GM23248 (cell line): ENCODE measurements at regions not wholly inside any gene's neighbourhood (a gene's known extent, or its start where the extent isn't known, plus 50 kb on each side); places are given as distances from the start of the nearest gene placed in this dataset.
A peak's percentile ranks its signal among the peaks of the same experiment; 100 is the strongest.

Experiments used
- DNase-seq: peaks from one replicate; pipeline ENCODE4 v3.0.0-alpha.2; 2015
- H2AFZ ChIP-seq: fragments of 200-600 bp; sonication (generic); 2 replicates; pipeline ENCODE4 v1.6.1; 2016; ENCODE audit warnings: antibody characterized with exemption
- H3F3A ChIP-seq: fragments of 200-600 bp; sonication (generic); 2 replicates; pipeline ENCODE4 v1.6.1; 2016; ENCODE audit warnings: mild to moderate bottlenecking, antibody characterized with exemption, mixed run types; ENCODE audit not compliant: insufficient read depth
- H3K27ac ChIP-seq: fragments of 200-600 bp; sonication (generic); 2 replicates; pipeline ENCODE4 v1.5.1; 2016; ENCODE audit warnings: mild to moderate bottlenecking
- H3K27me3 ChIP-seq: fragments of 200-600 bp; sonication (generic); replicated peaks from 2 replicates; pipeline ENCODE4 v1.6.1; 2016; ENCODE audit warnings: mild to moderate bottlenecking; ENCODE audit not compliant: insufficient read depth
- H3K36me3 ChIP-seq: fragments of 200-600 bp; sonication (generic); 2 replicates; pipeline ENCODE4 v1.6.1; 2016; ENCODE audit warnings: low read depth, mild to moderate bottlenecking
- H3K4me1 ChIP-seq: fragments of 200-600 bp; sonication (generic); 2 replicates; pipeline ENCODE4 v1.6.1; 2016; ENCODE audit warnings: mild to moderate bottlenecking; ENCODE audit not compliant: insufficient read depth
- H3K4me2 ChIP-seq: fragments of 200-600 bp; sonication (generic); one replicate; pipeline ENCODE4 v1.6.1; 2016; ENCODE audit warnings: mild to moderate bottlenecking; ENCODE audit not compliant: unreplicated experiment
- H3K4me3 ChIP-seq: fragments of 200-600 bp; sonication (generic); 2 replicates; pipeline ENCODE4 v1.5.1; 2016; ENCODE audit warnings: mild to moderate bottlenecking
- H3K79me2 ChIP-seq: fragments of 200-600 bp; sonication (generic); 2 replicates; pipeline ENCODE4 v1.6.1; 2016; ENCODE audit warnings: mild to moderate bottlenecking; ENCODE audit not compliant: insufficient read depth
- H3K9ac ChIP-seq: fragments of 200-600 bp; sonication (generic); 2 replicates; pipeline ENCODE4 v1.6.1; 2016; ENCODE audit warnings: mild to moderate bottlenecking
- H3K9me2 ChIP-seq: fragments of 200-600 bp; sonication (generic); 2 replicates; pipeline ENCODE4 v1.6.1; 2016; ENCODE audit warnings: mixed run types, mild to moderate bottlenecking, moderate library complexity; ENCODE audit not compliant: insufficient read depth
- H3K9me3 ChIP-seq: fragments of 200-600 bp; sonication (generic); one replicate; pipeline ENCODE4 v1.6.1; 2017; ENCODE audit warnings: low read depth
- H4K20me1 ChIP-seq: fragments of 200-600 bp; sonication (generic); 2 replicates; pipeline ENCODE4 v1.6.0; 2016; ENCODE audit not compliant: insufficient read depth
- EZH2 ChIP-seq: fragments of 200-600 bp; sonication (generic); IDR thresholded peaks from 2 replicates; pipeline ENCODE4 v1.6.1; 2018; ENCODE audit warnings: antibody characterized with exemption, mild to moderate bottlenecking; ENCODE audit not compliant: insufficient read depth, poor library complexity, severe bottlenecking
- EZH2phosphoT487 ChIP-seq: fragments of 200-600 bp; sonication (generic); IDR thresholded peaks from 2 replicates; pipeline ENCODE4 v1.6.1; 2018; ENCODE audit warnings: antibody characterized with exemption, moderate library complexity, mild to moderate bottlenecking, low read depth; ENCODE audit not compliant: insufficient read depth
- WGBS, 2 experiments: methylation state at CpG; one replicate each; pipeline ENCODE4 v1.1.6; 2015 to 2017; ENCODE audit warnings: low lambda C conversion rate in 2 of 2, low coverage in 1 of 2; ENCODE audit errors: missing lambda C conversion rate in 2 of 2; 5-methylcytosine and 5-hydroxymethylcytosine counted together
- in situ Hi-C: fragments of 300-500 bp; cut with MboI; formaldehyde crosslinking; loops from 2 replicates; pipeline ENCODE4 v1.15.0; 2020

- Histone ChIP-seq H3K27ac (no peak overlapping the region), H3K9me2 (no peaks in the 10 kb centered on the region), H3K79me2 (no peaks in the 10 kb centered on the region), H4K20me1 (no peaks in the 10 kb centered on the region), H3K27me3 (no peaks in the 10 kb centered on the region), H3K4me3 (no peak overlapping the region), H3K9me3 (no peaks in the 10 kb centered on the region), H3K4me1 (no peaks in the 10 kb centered on the region), H2AFZ (0 out of 2 replicates have a peak overlapping the region, but pooled peaks have one; percentile 3), H3K9ac (no peak overlapping the region), H3K4me2 (no peak overlapping the region), H3K36me3 (no peaks in the 10 kb centered on the region), H3F3A (no peaks in the 10 kb centered on the region)
- peak; percentile 56 for DNase-seq
- 60 to 68% methylated on average over 3 of the region's 3 CpGs for WGBS, 2 experiments
- TF ChIP-seq EZH2, result no peak
- no peak for TF ChIP-seq EZH2phosphoT487
- in situ Hi-C loops, result no loop called here
Observed at GRCh38 chr3:152524198-152525140, 255.7 kb downstream of the MBNL1 start.

- in situ Hi-C loops, result no loop called here
- H3K4me3 ChIP-seq, result no peak overlapping the region
- no peak for DNase-seq
Observed at GRCh38 chr3:152531717-152532116, 263.0 kb downstream of the MBNL1 start.

GRCh38 chr3:152538518-152538917 is 269.8 kb downstream of the MBNL1 start:
- H3F3A ChIP-seq, result no peaks in the 10 kb centered on the region
- peak; percentile 2 for DNase-seq
- no peaks in the 10 kb centered on the region for H3K27me3 ChIP-seq
- no peaks in the 10 kb centered on the region for H3K36me3 ChIP-seq
- H3K4me2 ChIP-seq, result no peak overlapping the region
- H3K9me3 ChIP-seq, result no peaks in the 10 kb centered on the region
- in situ Hi-C loops, result no loop called here
- H3K9me2 ChIP-seq, result no peaks in the 10 kb centered on the region
- no peaks in the 10 kb centered on the region for H4K20me1 ChIP-seq
- H3K9ac ChIP-seq, result no peak overlapping the region
- no peak overlapping the region for H3K27ac ChIP-seq
- H3K4me1 ChIP-seq, result no peaks in the 10 kb centered on the region
- 43 to 55% methylated on average over 1 of the region's 1 CpG for WGBS, 2 experiments
- TF ChIP-seq EZH2 (no peak), EZH2phosphoT487 (no peak)
- H2AFZ ChIP-seq, result no peak overlapping the region
- H3K4me3 ChIP-seq, result no peak overlapping the region
- H3K79me2 ChIP-seq, result no peaks in the 10 kb centered on the region

More at GRCh38 chr3:152531717-152532116, 263.0 kb downstream of the MBNL1 start:
- Histone ChIP-seq H3K36me3 (no peaks in the 10 kb centered on the region), H3K27me3 (no peaks in the 10 kb centered on the region), H3K9me3 (no peaks in the 10 kb centered on the region), H3K79me2 (no peaks in the 10 kb centered on the region), H3K4me2 (no peak overlapping the region), H3K27ac (no peak overlapping the region), H3K9ac (no peak overlapping the region), H3K9me2 (no peaks in the 10 kb centered on the region), H4K20me1 (no peaks in the 10 kb centered on the region), H3F3A (no peaks in the 10 kb centered on the region), H3K4me1 (no peaks in the 10 kb centered on the region), H2AFZ (no peak overlapping the region)
- no peak for TF ChIP-seq EZH2phosphoT487
- no peak for TF ChIP-seq EZH2

GRCh38 chr3:152539191-152539764 is 270.5 kb downstream of the MBNL1 start:
- H3K9ac ChIP-seq, result no peak overlapping the region
- DNase-seq, result no peak
- no peak for TF ChIP-seq EZH2
- no peak for TF ChIP-seq EZH2phosphoT487
- no peaks in the 10 kb centered on the region for H3K4me1 ChIP-seq
- in situ Hi-C loops, result no loop called here
- no peak overlapping the region for H2AFZ ChIP-seq
- no peaks in the 10 kb centered on the region for H3K36me3 ChIP-seq
- H3K4me2 ChIP-seq, result no peak overlapping the region
- H3K27me3 ChIP-seq, result no peaks in the 10 kb centered on the region
- H3K27ac ChIP-seq, result no peak overlapping the region
- H3K79me2 ChIP-seq, result no peaks in the 10 kb centered on the region
- no peaks in the 10 kb centered on the region for H3K9me2 ChIP-seq
- no peaks in the 10 kb centered on the region for H3K9me3 ChIP-seq
- no peaks in the 10 kb centered on the region for H3F3A ChIP-seq
- no peak overlapping the region for H3K4me3 ChIP-seq
- no peaks in the 10 kb centered on the region for H4K20me1 ChIP-seq
- 69 to 77% methylated on average over 2 of the region's 2 CpGs for WGBS, 2 experiments
